ENCODE measurements at regions not wholly inside any gene's neighbourhood (a gene's known extent, or its start where the extent isn't known, plus 50 kb on each side); places are given as distances from the start of the nearest gene placed in this dataset.
"Not testable (repeated sequence)": the region's sequence is repeated elsewhere in the genome, so short reads cannot be mapped to it uniquely, and the experiment has no call there.

DNA sequence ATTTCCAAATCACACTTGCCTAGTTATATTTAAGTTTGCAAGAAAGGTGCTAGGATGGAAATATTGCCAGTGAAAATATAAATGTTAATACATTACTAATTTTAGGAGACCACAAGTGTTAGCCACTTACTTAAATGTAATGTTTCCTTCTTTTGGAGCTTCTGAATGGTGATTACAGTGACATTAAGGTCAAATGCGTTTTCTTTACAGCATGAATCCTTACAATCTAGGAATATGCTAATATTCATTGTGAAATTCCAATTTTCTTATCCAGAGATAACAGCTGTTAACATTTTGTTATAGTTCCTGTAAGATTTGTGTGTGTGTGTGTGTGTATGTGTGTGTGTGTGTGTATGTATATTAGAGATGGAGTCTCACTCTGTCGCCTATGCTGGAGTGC lies 70.2 kb upstream of the NUDT6 start:
- no peaks in the 10 kb centered on the region for H3K9me3 ChIP-seq (ENCODE audit: insufficient read depth, low read depth, low read length)
- Mint-ChIP-seq H3K9me3 (ENCODE audit: unreplicated experiment) (peaks cover 10% of the 10 kb centered on the region), H3K27ac (ENCODE audit: unreplicated experiment) (no peak overlapping the region), H3K4me1 (ENCODE audit: low read depth, unreplicated experiment) (no peaks in the 10 kb centered on the region), H3K27me3 (ENCODE audit: low read depth, unreplicated experiment) (no peaks in the 10 kb centered on the region), H3K4me3 (ENCODE audit: unreplicated experiment) (no peak overlapping the region), H3K36me3 (ENCODE audit: low read depth, unreplicated experiment) (peaks cover 8% of the 10 kb centered on the region)
- H2AFZ ChIP-seq (ENCODE audit: low read depth, low read length), result no peak overlapping the region
- no peaks in the 10 kb centered on the region for H3K4me1 ChIP-seq (ENCODE audit: insufficient read depth, low read length)
- no peak overlapping the region for H3K4me2 ChIP-seq (ENCODE audit: low read length)
- H3K36me3 ChIP-seq (ENCODE audit: insufficient read depth, low read length), result no peaks in the 10 kb centered on the region
- H3K9ac ChIP-seq (ENCODE audit: low read length), result no peak overlapping the region
- H3K79me2 ChIP-seq (ENCODE audit: insufficient read depth, low read length), result peaks cover 7% of the 10 kb centered on the region
- H3K27me3 ChIP-seq (ENCODE audit: insufficient read depth, low read length), result no peaks in the 10 kb centered on the region
- TF ChIP-seq, protein P1, sequence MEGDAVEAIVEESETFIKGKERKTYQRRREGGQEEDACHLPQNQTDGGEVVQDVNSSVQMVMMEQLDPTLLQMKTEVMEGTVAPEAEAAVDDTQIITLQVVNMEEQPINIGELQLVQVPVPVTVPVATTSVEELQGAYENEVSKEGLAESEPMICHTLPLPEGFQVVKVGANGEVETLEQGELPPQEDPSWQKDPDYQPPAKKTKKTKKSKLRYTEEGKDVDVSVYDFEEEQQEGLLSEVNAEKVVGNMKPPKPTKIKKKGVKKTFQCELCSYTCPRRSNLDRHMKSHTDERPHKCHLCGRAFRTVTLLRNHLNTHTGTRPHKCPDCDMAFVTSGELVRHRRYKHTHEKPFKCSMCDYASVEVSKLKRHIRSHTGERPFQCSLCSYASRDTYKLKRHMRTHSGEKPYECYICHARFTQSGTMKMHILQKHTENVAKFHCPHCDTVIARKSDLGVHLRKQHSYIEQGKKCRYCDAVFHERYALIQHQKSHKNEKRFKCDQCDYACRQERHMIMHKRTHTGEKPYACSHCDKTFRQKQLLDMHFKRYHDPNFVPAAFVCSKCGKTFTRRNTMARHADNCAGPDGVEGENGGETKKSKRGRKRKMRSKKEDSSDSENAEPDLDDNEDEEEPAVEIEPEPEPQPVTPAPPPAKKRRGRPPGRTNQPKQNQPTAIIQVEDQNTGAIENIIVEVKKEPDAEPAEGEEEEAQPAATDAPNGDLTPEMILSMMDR (IDR thresholded peaks at IDR 0.05; ENCODE audit: insufficient read depth, low read depth, low read length), result no peak
- no peak for TF ChIP-seq EZH2 (IDR thresholded peaks at IDR 0.05; ENCODE audit: insufficient read depth, low read length)
- FAIRE-seq (no peak), DNase-seq (ENCODE audit: low read depth) (no peak)
- H3K4me3 ChIP-seq (ENCODE audit: insufficient read depth, low read depth, low read length), result no peak overlapping the region
- no peak overlapping the region for H3K27ac ChIP-seq (ENCODE audit: low read depth, low read length)
- H4K20me1 ChIP-seq (ENCODE audit: insufficient read depth, low read length), result no peaks in the 10 kb centered on the region

DNA sequence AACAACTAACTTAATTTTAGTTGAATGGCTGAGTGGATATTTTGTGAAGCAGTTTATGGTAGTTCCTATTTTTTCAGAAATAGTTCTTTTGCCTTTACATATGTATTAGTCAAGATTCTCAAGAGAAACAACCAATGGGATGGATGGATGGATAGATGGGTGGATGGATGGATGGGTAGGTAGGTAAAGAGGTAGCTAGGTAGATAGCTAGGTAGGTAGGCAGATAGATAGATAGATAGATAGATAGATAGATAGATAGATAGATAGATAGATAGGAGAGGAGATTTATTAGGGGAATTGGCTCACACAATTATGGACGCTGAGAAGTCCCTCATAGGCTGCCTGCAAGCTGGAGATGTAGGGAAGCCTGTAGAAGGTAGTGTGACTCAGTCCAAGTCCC lies 74.0 kb upstream of the NUDT6 start:
- Mint-ChIP-seq H3K9me3 (ENCODE audit: unreplicated experiment) (peaks cover 2% of the 10 kb centered on the region), H3K27me3 (ENCODE audit: low read depth, unreplicated experiment) (no peaks in the 10 kb centered on the region), H3K36me3 (ENCODE audit: low read depth, unreplicated experiment) (no peaks in the 10 kb centered on the region), H3K4me1 (ENCODE audit: low read depth, unreplicated experiment) (no peaks in the 10 kb centered on the region), H3K4me3 (ENCODE audit: unreplicated experiment) (no peak overlapping the region), H3K27ac (ENCODE audit: unreplicated experiment) (no peak overlapping the region)
- TF ChIP-seq, protein P1 (IDR thresholded peaks at IDR 0.05; ENCODE audit: insufficient read depth, low read depth, low read length), result no peak
- no peak for TF ChIP-seq EZH2 (IDR thresholded peaks at IDR 0.05; ENCODE audit: insufficient read depth, low read length)
- H3K79me2 ChIP-seq (ENCODE audit: insufficient read depth, low read length), result no peaks in the 10 kb centered on the region
- H3K4me1 ChIP-seq (ENCODE audit: insufficient read depth, low read length), result no peaks in the 10 kb centered on the region
- H3K4me3 ChIP-seq (ENCODE audit: insufficient read depth, low read depth, low read length), result no peak overlapping the region
- H3K4me2 ChIP-seq (ENCODE audit: low read length), result no peak overlapping the region
- no peaks in the 10 kb centered on the region for H3K36me3 ChIP-seq (ENCODE audit: insufficient read depth, low read length)
- H4K20me1 ChIP-seq (ENCODE audit: insufficient read depth, low read length), result no peaks in the 10 kb centered on the region
- DNase-seq (ENCODE audit: low read depth), result no peak
- H3K9me3 ChIP-seq (ENCODE audit: insufficient read depth, low read depth, low read length), result no peaks in the 10 kb centered on the region
- no peaks in the 10 kb centered on the region for H3K27me3 ChIP-seq (ENCODE audit: insufficient read depth, low read length)
- no peak overlapping the region for H3K9ac ChIP-seq (ENCODE audit: low read length)
- H2AFZ ChIP-seq (ENCODE audit: low read depth, low read length), result no peak overlapping the region
- FAIRE-seq, result no peak
- H3K27ac ChIP-seq (ENCODE audit: low read depth, low read length), result no peak overlapping the region

DNA sequence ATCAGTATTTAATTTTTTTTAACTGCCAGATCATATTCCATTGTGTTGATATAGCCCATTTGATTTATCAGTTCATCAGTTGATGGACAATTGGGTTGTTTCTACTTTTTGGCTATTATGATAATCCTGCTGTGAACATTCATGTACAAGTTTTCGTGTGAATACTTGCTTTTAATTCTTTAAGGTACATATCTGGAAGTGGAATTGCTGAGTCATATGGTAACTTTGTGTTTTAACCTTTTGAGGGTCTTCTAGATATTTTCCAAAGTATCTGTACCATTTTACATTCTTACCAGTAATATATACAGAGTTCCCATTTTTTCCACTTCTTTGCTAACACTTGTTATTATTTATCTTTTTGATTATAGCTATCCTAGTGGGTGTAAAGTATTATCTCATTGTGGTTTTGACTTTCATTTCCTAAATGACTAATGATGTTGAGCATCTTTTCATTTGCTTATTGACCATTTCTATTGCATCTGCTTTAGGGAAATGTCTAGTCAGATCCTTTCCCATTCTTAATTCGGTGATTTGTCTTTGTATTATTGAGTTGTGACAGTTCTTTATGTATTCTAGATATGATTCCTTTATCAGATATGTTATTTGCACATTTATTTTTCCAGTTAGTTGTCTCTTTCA lies 75.2 kb upstream of the NUDT6 start:
- FAIRE-seq, result peak; percentile 92
- H3K36me3 Mint-ChIP-seq (ENCODE audit: low read depth, unreplicated experiment), result no peaks in the 10 kb centered on the region

DNA sequence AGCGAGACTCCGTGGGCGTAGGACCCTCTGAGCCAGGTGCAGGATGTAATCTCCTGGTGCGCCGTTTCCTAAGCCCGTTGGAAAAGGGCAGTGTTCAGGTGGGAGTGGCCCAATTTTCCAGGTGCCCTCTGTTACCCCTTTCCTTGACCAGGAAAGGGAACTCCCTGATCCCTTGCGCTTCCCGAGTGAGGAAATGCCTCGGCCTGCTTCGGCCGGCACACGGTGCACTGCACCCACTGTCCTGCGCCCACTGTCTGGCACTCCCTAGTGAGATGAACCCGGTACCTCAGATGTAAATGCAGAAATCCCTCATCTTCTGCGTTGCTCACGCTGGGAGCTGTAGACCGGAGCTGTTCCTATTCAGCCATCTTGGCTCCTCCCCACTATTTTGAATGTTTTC lies 81.7 kb upstream of the NUDT6 start:
- not testable (repeated sequence) for H3K4me2 ChIP-seq (ENCODE audit: low read length); H3K9me3 Mint-ChIP-seq (ENCODE audit: unreplicated experiment); DNase-seq (ENCODE audit: low read depth); H3K27me3 ChIP-seq (ENCODE audit: insufficient read depth, low read length); H3K4me1 Mint-ChIP-seq (ENCODE audit: low read depth, unreplicated experiment); FAIRE-seq; H3K79me2 ChIP-seq (ENCODE audit: insufficient read depth, low read length); H3K36me3 ChIP-seq (ENCODE audit: insufficient read depth, low read length); H4K20me1 ChIP-seq (ENCODE audit: insufficient read depth, low read length); H3K9ac ChIP-seq (ENCODE audit: low read length); H3K4me3 Mint-ChIP-seq (ENCODE audit: unreplicated experiment); H3K27me3 Mint-ChIP-seq (ENCODE audit: low read depth, unreplicated experiment); H3K27ac Mint-ChIP-seq (ENCODE audit: unreplicated experiment); H3K4me1 ChIP-seq (ENCODE audit: insufficient read depth, low read length); H2AFZ ChIP-seq (ENCODE audit: low read depth, low read length); H3K27ac ChIP-seq (ENCODE audit: low read depth, low read length); H3K4me3 ChIP-seq (ENCODE audit: insufficient read depth, low read depth, low read length); H3K9me3 ChIP-seq (ENCODE audit: insufficient read depth, low read depth, low read length); H3K36me3 Mint-ChIP-seq (ENCODE audit: low read depth, unreplicated experiment)

More for the DNA sequence above, 75.2 kb upstream of the NUDT6 start:
- peak; percentile 7 for DNase-seq (ENCODE audit: low read depth)
- Mint-ChIP-seq H3K27ac (ENCODE audit: unreplicated experiment) (no peak overlapping the region), H3K27me3 (ENCODE audit: low read depth, unreplicated experiment) (no peaks in the 10 kb centered on the region), H3K4me3 (ENCODE audit: unreplicated experiment) (no peak overlapping the region), H3K9me3 (ENCODE audit: unreplicated experiment) (peaks cover 1% of the 10 kb centered on the region), H3K4me1 (ENCODE audit: low read depth, unreplicated experiment) (no peaks in the 10 kb centered on the region)
- H3K4me2 ChIP-seq (ENCODE audit: low read length), result no peak overlapping the region
- no peaks in the 10 kb centered on the region for H3K4me1 ChIP-seq (ENCODE audit: insufficient read depth, low read length)
- TF ChIP-seq, protein P1 (IDR thresholded peaks at IDR 0.05; ENCODE audit: insufficient read depth, low read depth, low read length), result no peak
- TF ChIP-seq EZH2 (IDR thresholded peaks at IDR 0.05; ENCODE audit: insufficient read depth, low read length), result no peak
- no peak overlapping the region for H3K9ac ChIP-seq (ENCODE audit: low read length)
- H3K36me3 ChIP-seq (ENCODE audit: insufficient read depth, low read length), result no peaks in the 10 kb centered on the region
- no peak overlapping the region for H3K27ac ChIP-seq (ENCODE audit: low read depth, low read length)
- H3K27me3 ChIP-seq (ENCODE audit: insufficient read depth, low read length), result no peaks in the 10 kb centered on the region
- no peaks in the 10 kb centered on the region for H3K9me3 ChIP-seq (ENCODE audit: insufficient read depth, low read depth, low read length)
- no peak overlapping the region for H2AFZ ChIP-seq (ENCODE audit: low read depth, low read length)
- no peaks in the 10 kb centered on the region for H4K20me1 ChIP-seq (ENCODE audit: insufficient read depth, low read length)
- H3K4me3 ChIP-seq (ENCODE audit: insufficient read depth, low read depth, low read length), result no peak overlapping the region
- no peaks in the 10 kb centered on the region for H3K79me2 ChIP-seq (ENCODE audit: insufficient read depth, low read length)

Data from astrocyte (in vitro differentiated cells and primary cell).